ENCODE measurements at regions not wholly inside any gene's neighbourhood (a gene's known extent, or its start where the extent isn't known, plus 50 kb on each side); places are given as distances from the start of the nearest gene placed in this dataset.

DNA sequence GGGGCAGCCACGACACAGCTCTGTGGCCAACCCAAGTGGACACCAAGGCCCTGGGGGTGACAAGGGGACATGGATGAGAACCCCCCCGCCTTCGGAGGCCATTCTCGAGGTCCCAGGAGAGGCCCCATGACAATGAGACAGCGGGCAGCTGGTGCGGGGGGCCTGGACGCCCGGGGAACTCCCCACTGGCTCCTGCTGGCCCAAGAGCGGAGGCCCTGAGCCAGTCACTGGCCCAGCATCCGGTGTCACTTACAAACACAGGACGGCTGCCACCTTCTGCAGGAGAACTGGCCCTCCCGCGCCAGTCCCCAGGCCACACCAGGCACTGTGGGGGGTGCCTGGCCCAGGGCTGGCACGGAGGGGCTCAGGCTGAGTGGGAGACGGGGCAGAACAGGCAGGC, 51.4 kb downstream of the NCOR2 start:
- Histone ChIP-seq H3K9me3 (ENCODE audit: control insufficient read depth, insufficient read depth, low read depth, low read length) (no peaks in the 10 kb centered on the region), H3K4me3 (ENCODE audit: low read depth in 2 of 2, low read length in 2 of 2) (peak overlapping the region; percentile 62 to 75), H3K4me1 (ENCODE audit: control insufficient read depth, insufficient read depth, low read length) (peaks cover 80% of the 10 kb centered on the region), H3K27me3 (ENCODE audit: control insufficient read depth, insufficient read depth, low read length) (no peaks in the 10 kb centered on the region), H3K36me3 (ENCODE audit: control insufficient read depth, insufficient read depth, low read length) (no peaks in the 10 kb centered on the region), H3K27ac (ENCODE audit: low read length) (peak overlapping the region; percentile 83)
- in situ Hi-C loops (cut with HindIII; ENCODE audit: low pct_unique_long_range_greater_than_20kb, low sequenced_read_pairs), result no loop called here
- POLR2A ChIA-PET, result no interaction called here
- TF ChIP-seq SIN3A (IDR thresholded peaks at IDR 0.05; ENCODE audit: borderline replicate concordance, insufficient read depth, low read depth, low read length) (no peak), REST (IDR thresholded peaks at IDR 0.05; ENCODE audit: insufficient read depth in 1 of 2, low read depth in 2 of 2, low read length in 1 of 2) (no peak), TCF7L2 (IDR thresholded peaks at IDR 0.05; ENCODE audit: low read depth, low read length) (no peak), POLR2AphosphoS5 (IDR thresholded peaks at IDR 0.05; ENCODE audit: low read depth, low read length) (no peak)
- TF ChIP-seq, protein P1, sequence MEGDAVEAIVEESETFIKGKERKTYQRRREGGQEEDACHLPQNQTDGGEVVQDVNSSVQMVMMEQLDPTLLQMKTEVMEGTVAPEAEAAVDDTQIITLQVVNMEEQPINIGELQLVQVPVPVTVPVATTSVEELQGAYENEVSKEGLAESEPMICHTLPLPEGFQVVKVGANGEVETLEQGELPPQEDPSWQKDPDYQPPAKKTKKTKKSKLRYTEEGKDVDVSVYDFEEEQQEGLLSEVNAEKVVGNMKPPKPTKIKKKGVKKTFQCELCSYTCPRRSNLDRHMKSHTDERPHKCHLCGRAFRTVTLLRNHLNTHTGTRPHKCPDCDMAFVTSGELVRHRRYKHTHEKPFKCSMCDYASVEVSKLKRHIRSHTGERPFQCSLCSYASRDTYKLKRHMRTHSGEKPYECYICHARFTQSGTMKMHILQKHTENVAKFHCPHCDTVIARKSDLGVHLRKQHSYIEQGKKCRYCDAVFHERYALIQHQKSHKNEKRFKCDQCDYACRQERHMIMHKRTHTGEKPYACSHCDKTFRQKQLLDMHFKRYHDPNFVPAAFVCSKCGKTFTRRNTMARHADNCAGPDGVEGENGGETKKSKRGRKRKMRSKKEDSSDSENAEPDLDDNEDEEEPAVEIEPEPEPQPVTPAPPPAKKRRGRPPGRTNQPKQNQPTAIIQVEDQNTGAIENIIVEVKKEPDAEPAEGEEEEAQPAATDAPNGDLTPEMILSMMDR (IDR thresholded peaks at IDR 0.05), result no peak
- CTCF ChIA-PET, result no interaction called here
- intact Hi-C loops (cut with micrococcal nuclease; ENCODE audit: unreplicated experiment), result no loop called here
- no peak for DNase-seq (ENCODE audit: low read depth, low spot score)
- ATAC-seq, result no peak
- no TSS peak for BruUV-seq (replicated peaks)

- peak overlapping the region; percentile 90 for H3K27ac ChIP-seq (ENCODE audit: low read length)
- BruUV-seq (replicated peaks), result no TSS peak
- POLR2A ChIA-PET, result interaction anchor here (0.6 kb wide), 1 partner anchor 170 kb away, joined by 4 read pairs; no protein-coding TSS in a partner anchor
- peak overlapping the region; percentile 14 to 62; a peak in 2 of 4 replicates for H3K4me3 ChIP-seq (ENCODE audit: low read depth in 2 of 2, low read length in 2 of 2)
- ATAC-seq (no peak), DNase-seq (ENCODE audit: low read depth, low spot score) (no peak)
- peaks cover 80% of the 10 kb centered on the region for H3K4me1 ChIP-seq (ENCODE audit: control insufficient read depth, insufficient read depth, low read length)
- TF ChIP-seq, protein P1 (IDR thresholded peaks at IDR 0.05), result no peak
- TF ChIP-seq TCF7L2 (IDR thresholded peaks at IDR 0.05; ENCODE audit: low read depth, low read length), result no peak
- no peak for TF ChIP-seq REST (IDR thresholded peaks at IDR 0.05; ENCODE audit: insufficient read depth in 1 of 2, low read depth in 2 of 2, low read length in 1 of 2)
- no peak for TF ChIP-seq POLR2AphosphoS5 (IDR thresholded peaks at IDR 0.05; ENCODE audit: low read depth, low read length)
- no peak for TF ChIP-seq SIN3A (IDR thresholded peaks at IDR 0.05; ENCODE audit: borderline replicate concordance, insufficient read depth, low read depth, low read length)
- CTCF ChIA-PET, result no interaction called here
- intact Hi-C loops (cut with micrococcal nuclease; ENCODE audit: unreplicated experiment), result no loop called here
- no peaks in the 10 kb centered on the region for H3K27me3 ChIP-seq (ENCODE audit: control insufficient read depth, insufficient read depth, low read length)
- in situ Hi-C loops (cut with HindIII; ENCODE audit: low pct_unique_long_range_greater_than_20kb, low sequenced_read_pairs), result no loop called here
- H3K36me3 ChIP-seq (ENCODE audit: control insufficient read depth, insufficient read depth, low read length), result no peaks in the 10 kb centered on the region
- no peaks in the 10 kb centered on the region for H3K9me3 ChIP-seq (ENCODE audit: control insufficient read depth, insufficient read depth, low read depth, low read length)
Measured at GRCh38 chr12:124514996-124515932, 52.1 kb downstream of the NCOR2 start.

Measured in Panc1 (cell line).